Ishikawa (cell line): ENCODE measurements at regions not wholly inside any gene's neighbourhood (a gene's known extent, or its start where the extent isn't known, plus 50 kb on each side); places are given as distances from the start of the nearest gene placed in this dataset.

Source experiments
- CEBPB ChIP-seq: IDR thresholded peaks from 2 replicates; pipeline ENCODE4 v1.6.1; 2012
- CREB1 ChIP-seq: IDR thresholded peaks from 2 replicates; pipeline ENCODE4 v1.6.1; 2012; ENCODE audit warnings: low read depth
- EGR1 ChIP-seq: IDR thresholded peaks from 2 replicates; pipeline ENCODE4 v1.6.1; 2012
- EP300 ChIP-seq: IDR thresholded peaks from 2 replicates; pipeline ENCODE4 v1.6.1; 2012; ENCODE audit warnings: borderline replicate concordance
- FOXM1 ChIP-seq: IDR thresholded peaks from 2 replicates; pipeline ENCODE4 v1.6.1; 2012; ENCODE audit warnings: low read depth, borderline replicate concordance
- NFIC ChIP-seq: IDR thresholded peaks from 2 replicates; pipeline ENCODE4 v1.6.1; 2012
- RAD21 ChIP-seq: IDR thresholded peaks from 2 replicates; pipeline ENCODE4 v1.6.1; 2012; ENCODE audit warnings: low read depth
- TAF1 ChIP-seq: IDR thresholded peaks from 2 replicates; pipeline ENCODE4 v1.6.1; 2012; ENCODE audit warnings: low read depth, mild to moderate bottlenecking
- TCF12 ChIP-seq: IDR thresholded peaks from 2 replicates; pipeline ENCODE4 v1.6.1; 2012; ENCODE audit warnings: low read depth
- TEAD4 ChIP-seq: IDR thresholded peaks from 2 replicates; pipeline ENCODE4 v1.6.1; 2012
- YY1 ChIP-seq: IDR thresholded peaks from 2 replicates; pipeline ENCODE4 v1.6.1; 2012; ENCODE audit warnings: low read depth
- ZBTB7A ChIP-seq: IDR thresholded peaks from 2 replicates; pipeline ENCODE4 v1.6.1; 2012; ENCODE audit warnings: low read depth
- TF ChIP-seq, protein P1 (sequence below): IDR thresholded peaks from 2 replicates; pipeline ENCODE4 v1.6.1; 2012
- TF ChIP-seq, protein P2 (sequence below): IDR thresholded peaks from 2 replicates; pipeline ENCODE4 v1.6.1; 2012
- TF ChIP-seq, protein P3 (sequence below): IDR thresholded peaks from 2 replicates; pipeline ENCODE4 v1.6.1; 2012; ENCODE audit warnings: low read depth, mild to moderate bottlenecking

DNA sequence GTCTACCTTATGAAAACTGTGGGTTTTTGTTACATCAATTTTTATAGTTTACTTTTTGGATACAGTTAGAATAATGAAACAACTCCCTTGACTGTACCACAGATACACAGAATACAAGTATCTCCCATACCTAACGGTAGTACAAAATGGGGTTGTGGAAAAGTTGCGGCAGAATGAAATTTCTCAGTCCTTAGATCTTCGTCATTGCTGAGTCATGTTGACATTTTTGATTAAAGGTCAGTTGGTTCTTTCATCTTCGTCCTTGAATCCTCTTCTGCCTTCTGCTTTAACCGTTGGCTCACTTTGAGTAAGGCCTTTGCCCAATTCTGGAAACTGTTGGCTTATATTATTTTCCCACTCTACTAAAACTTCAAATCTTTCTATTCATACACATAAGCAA is 75.6 kb downstream of the TRIML1 start:
- TF ChIP-seq, protein P1, sequence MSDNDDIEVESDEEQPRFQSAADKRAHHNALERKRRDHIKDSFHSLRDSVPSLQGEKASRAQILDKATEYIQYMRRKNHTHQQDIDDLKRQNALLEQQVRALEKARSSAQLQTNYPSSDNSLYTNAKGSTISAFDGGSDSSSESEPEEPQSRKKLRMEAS, result no peak
- no peak for TF ChIP-seq YY1
- TF ChIP-seq CEBPB, result no peak
- TF ChIP-seq, protein P2, sequence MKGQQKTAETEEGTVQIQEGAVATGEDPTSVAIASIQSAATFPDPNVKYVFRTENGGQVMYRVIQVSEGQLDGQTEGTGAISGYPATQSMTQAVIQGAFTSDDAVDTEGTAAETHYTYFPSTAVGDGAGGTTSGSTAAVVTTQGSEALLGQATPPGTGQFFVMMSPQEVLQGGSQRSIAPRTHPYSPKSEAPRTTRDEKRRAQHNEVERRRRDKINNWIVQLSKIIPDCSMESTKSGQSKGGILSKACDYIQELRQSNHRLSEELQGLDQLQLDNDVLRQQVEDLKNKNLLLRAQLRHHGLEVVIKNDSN, result no peak
- TF ChIP-seq TAF1, result no peak
- TF ChIP-seq, protein P3, sequence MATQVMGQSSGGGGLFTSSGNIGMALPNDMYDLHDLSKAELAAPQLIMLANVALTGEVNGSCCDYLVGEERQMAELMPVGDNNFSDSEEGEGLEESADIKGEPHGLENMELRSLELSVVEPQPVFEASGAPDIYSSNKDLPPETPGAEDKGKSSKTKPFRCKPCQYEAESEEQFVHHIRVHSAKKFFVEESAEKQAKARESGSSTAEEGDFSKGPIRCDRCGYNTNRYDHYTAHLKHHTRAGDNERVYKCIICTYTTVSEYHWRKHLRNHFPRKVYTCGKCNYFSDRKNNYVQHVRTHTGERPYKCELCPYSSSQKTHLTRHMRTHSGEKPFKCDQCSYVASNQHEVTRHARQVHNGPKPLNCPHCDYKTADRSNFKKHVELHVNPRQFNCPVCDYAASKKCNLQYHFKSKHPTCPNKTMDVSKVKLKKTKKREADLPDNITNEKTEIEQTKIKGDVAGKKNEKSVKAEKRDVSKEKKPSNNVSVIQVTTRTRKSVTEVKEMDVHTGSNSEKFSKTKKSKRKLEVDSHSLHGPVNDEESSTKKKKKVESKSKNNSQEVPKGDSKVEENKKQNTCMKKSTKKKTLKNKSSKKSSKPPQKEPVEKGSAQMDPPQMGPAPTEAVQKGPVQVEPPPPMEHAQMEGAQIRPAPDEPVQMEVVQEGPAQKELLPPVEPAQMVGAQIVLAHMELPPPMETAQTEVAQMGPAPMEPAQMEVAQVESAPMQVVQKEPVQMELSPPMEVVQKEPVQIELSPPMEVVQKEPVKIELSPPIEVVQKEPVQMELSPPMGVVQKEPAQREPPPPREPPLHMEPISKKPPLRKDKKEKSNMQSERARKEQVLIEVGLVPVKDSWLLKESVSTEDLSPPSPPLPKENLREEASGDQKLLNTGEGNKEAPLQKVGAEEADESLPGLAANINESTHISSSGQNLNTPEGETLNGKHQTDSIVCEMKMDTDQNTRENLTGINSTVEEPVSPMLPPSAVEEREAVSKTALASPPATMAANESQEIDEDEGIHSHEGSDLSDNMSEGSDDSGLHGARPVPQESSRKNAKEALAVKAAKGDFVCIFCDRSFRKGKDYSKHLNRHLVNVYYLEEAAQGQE, result no peak
- TF ChIP-seq RAD21, result no peak
- TF ChIP-seq FOXM1, result no peak

DNA sequence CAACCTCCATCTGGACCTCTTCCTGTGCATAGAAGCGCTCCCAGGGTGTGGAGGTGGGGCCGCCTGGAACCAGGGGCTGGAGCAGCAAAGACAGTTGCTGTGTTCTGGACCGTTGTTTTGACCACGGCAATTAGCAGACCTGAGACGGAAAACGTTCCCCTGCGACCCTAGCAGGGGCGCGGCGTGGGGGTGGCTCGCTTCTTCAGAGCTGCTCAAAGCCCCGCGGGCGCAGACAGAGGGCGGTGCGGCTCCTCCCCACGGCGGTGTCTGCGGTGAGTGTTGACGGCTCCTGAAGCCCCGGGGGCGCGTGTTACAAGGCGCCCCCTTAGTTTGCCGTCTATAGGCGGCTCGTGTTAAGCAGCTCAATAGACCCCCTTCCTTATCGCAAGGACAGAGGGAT is 79.2 kb downstream of the TRIML1 start:
- no peak for TF ChIP-seq EP300
- TF ChIP-seq, protein P2, result no peak
- TF ChIP-seq EGR1, result no peak
- no peak for TF ChIP-seq TCF12
- no peak for TF ChIP-seq CEBPB
- TF ChIP-seq NFIC, result no peak
- TF ChIP-seq, protein P3, result no peak
- TF ChIP-seq TAF1, result no peak
- TF ChIP-seq, protein P1, result no peak
- TF ChIP-seq YY1, result no peak

DNA sequence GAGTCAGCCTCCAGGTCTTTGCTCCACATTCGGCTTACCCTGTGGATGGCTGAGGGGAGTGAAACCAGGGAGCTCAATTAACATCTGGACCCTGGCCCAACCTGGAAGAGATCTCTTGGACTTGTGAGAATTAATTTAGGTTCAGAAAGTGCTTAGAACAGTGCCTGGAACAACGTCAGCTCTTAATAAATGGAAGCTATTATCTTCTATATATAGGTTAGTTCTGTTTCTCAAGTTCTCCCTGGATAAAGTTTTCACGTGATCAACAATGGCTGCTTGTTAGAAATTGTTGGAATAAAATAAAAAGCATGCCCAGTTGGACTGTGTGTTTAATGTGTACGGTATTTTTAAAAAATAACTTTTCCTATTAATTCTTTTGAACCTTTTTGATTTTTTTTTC is 80.8 kb downstream of the TRIML1 start:
- TF ChIP-seq EGR1 (no peak), RAD21 (no peak), NFIC (no peak), ZBTB7A (no peak), EP300 (no peak), TEAD4 (no peak), FOXM1 (no peak), CEBPB (no peak), TAF1 (no peak)
- TF ChIP-seq, protein P2, result no peak

DNA sequence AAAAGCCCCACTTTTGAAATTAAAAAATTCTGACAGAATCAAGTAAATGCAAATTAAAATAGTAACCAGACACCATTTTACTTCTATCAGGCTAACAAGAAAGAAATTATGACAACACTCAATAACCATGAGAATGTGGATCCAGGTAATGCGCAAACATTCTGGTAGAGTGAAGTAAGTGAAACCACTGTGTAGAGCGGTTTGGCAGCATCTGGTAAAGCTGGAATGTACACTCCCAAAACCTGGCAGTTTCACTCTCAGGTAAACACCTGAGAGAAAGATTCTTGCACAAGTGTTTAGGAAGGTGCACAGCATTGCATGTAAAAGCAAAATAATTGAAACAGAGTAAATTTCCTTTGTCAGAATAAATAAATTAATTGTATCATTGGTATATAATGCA is 81.8 kb downstream of the TRIML1 start:
- TF ChIP-seq, protein P3, result no peak
- TF ChIP-seq, protein P2, result no peak
- TF ChIP-seq, protein P1, result no peak
- TF ChIP-seq ZBTB7A (no peak), CEBPB (no peak), TCF12 (no peak), EP300 (no peak), CREB1 (no peak), TAF1 (no peak), FOXM1 (no peak), YY1 (no peak), NFIC (no peak), EGR1 (no peak), TEAD4 (no peak), RAD21 (no peak)
